ENCODE measurements at regions not wholly inside any gene's neighbourhood (a gene's known extent, or its start where the extent isn't known, plus 50 kb on each side); places are given as distances from the start of the nearest gene placed in this dataset.
"Not testable (repeated sequence)": the region's sequence is repeated elsewhere in the genome, so short reads cannot be mapped to it uniquely, and the experiment has no call there.

GRCh38 chr9:73441890-73442818 lies 290.5 kb downstream of the ANXA1 start:
- no peak for DNase-seq (ENCODE audit: low read depth)
- TF ChIP-seq CTCF (IDR thresholded peaks at IDR 0.05; ENCODE audit: insufficient read depth, low read depth, low read length, missing control alignments): no peak
- no peak overlapping the region for H3K4me3 ChIP-seq (ENCODE audit: low read depth, low read length)

DNA sequence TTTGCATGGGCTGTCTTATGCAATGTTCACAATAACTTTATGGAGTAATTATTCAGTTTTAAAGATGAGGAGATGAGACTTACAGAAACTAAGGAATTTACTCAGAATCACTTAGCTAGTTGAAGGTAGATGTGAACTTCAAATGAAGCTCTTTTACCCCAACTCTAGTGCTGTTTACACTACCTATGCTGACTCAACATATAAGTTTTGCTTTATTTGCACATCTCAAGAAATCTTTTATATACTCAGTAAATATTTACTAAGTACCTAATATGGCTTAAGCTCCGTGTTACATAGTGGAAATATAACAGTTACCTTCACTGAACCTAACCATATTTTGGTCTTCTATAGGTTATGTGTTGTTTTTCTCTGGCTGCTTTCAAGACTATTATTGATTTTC lies 293.2 kb downstream of the ANXA1 start:
- H3K4me3 ChIP-seq (ENCODE audit: low read depth, low read length): no peak overlapping the region
- TF ChIP-seq CTCF (IDR thresholded peaks at IDR 0.05; ENCODE audit: insufficient read depth, low read depth, low read length, missing control alignments): no peak
- DNase-seq (ENCODE audit: low read depth): no peak

GRCh38 chr9:73445384-73445783 lies 293.7 kb downstream of the ANXA1 start:
- DNase-seq (ENCODE audit: low read depth); H3K4me3 ChIP-seq (ENCODE audit: low read depth, low read length): not testable (repeated sequence)

DNA sequence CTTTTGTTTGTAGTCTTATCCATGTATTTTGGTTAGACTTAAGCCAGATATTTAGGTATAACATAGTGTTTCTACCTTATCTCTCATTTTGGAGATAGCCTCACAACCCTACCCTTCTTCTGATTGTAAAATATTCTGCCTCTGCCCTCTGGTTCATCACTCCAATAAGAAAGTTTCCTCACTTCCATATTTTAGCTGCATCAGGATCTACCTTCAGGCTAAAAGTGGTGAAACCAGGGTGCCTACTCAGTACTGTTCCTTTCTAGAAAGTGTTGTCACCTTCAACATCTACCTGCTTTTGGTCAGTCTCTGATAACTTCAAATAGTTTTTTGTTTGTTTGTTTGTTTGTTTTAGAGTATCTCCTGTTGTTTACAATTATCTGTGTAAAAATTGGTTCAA lies 294.6 kb downstream of the ANXA1 start:
- no peak for TF ChIP-seq CTCF (IDR thresholded peaks at IDR 0.05; ENCODE audit: insufficient read depth, low read depth, low read length, missing control alignments)

DNA sequence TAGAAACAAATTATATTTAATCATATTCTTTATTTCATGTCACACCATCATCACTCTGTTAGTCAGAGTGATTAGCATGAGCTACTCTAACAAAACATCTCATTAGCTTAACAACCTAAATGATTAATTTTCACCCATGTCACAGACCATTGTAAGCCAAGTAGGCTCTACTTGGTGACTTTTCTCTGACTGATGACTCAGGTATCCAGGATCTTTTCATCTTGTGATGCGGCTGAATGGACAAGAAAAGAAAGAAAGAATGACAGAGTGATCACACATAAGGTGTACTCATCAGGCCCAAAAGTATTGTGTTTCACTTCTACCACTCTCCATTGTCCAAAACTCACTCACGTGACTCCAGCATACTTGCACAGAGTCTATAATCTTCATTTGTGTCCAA lies 299.3 kb downstream of the ANXA1 start:
- no peak for DNase-seq (ENCODE audit: low read depth)
- H3K4me3 ChIP-seq (ENCODE audit: low read depth, low read length): no peak overlapping the region
- no peak for TF ChIP-seq CTCF (IDR thresholded peaks at IDR 0.05; ENCODE audit: insufficient read depth, low read depth, low read length, missing control alignments)

More for the DNA sequence above, 294.6 kb downstream of the ANXA1 start:
- DNase-seq (ENCODE audit: low read depth): no peak
- H3K4me3 ChIP-seq (ENCODE audit: low read depth, low read length): no peak overlapping the region

- no peak overlapping the region for H3K4me3 ChIP-seq (ENCODE audit: low read depth, low read length)
- no peak for DNase-seq (ENCODE audit: low read depth)
- TF ChIP-seq CTCF (IDR thresholded peaks at IDR 0.05; ENCODE audit: insufficient read depth, low read depth, low read length, missing control alignments): no peak
Measured at GRCh38 chr9:73459817-73460216, 308.2 kb downstream of the ANXA1 start.

DNA sequence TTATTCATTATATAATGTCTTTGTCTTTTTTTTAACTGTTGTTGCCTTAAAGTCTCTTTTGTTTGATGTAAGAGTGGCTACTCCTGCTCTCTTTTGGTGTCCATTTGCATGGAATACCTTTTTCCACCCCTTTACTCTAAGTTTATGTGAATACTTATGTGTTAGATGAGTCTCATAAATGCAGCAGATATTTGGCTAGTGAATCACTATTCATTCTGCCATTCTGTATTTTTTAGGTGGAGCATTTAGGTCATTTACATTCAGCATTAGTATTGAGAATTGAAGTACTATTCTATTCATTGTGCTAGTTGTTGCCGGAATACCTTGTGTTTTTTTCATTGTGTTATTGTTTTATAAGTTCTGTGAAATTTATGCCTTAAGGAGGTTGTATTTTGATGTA lies 317.1 kb downstream of the ANXA1 start:
- DNase-seq (ENCODE audit: low read depth): no peak
- TF ChIP-seq CTCF (IDR thresholded peaks at IDR 0.05; ENCODE audit: insufficient read depth, low read depth, low read length, missing control alignments): no peak

More for the DNA sequence above, 317.1 kb downstream of the ANXA1 start:
- no peak overlapping the region for H3K4me3 ChIP-seq (ENCODE audit: low read depth, low read length)
